ENCODE measurements at regions not wholly inside any gene's neighbourhood (a gene's known extent, or its start where the extent isn't known, plus 50 kb on each side); places are given as distances from the start of the nearest gene placed in this dataset.

- TF ChIP-seq EZH2 (IDR thresholded peaks at IDR 0.05; ENCODE audit: low read length, unreplicated experiment) (no peak), CTCF (conservative IDR thresholded peaks at IDR 0.05; ENCODE audit: low read depth, low read length) (no peak)
These were observed 142.2 kb downstream of the MZT1 start for GRCh38 chr13:72585254-72585653.
